Neural progenitor cell (in vitro differentiated cells): ENCODE measurements at regions not wholly inside any gene's neighbourhood (a gene's known extent, or its start where the extent isn't known, plus 50 kb on each side); places are given as distances from the start of the nearest gene placed in this dataset.

Experiments used
- CTCF ChIP-seq: fragments of 200-600 bp; sonication (generic); IDR thresholded peaks from 2 replicates; pipeline ENCODE4 v1.5.1; 2017; ENCODE audit warnings: antibody characterized with exemption, mild to moderate bottlenecking
- EZH2 ChIP-seq: fragments of 200-600 bp; sonication (generic); IDR thresholded peaks from 2 replicates; pipeline ENCODE4 v1.6.1; 2017; ENCODE audit warnings: antibody characterized with exemption, mild to moderate bottlenecking, moderate library complexity
- EZH2phosphoT487 ChIP-seq: fragments of 200-600 bp; sonication (generic); IDR thresholded peaks from 2 replicates; pipeline ENCODE4 v1.6.1; 2017; ENCODE audit warnings: antibody characterized with exemption

GRCh38 chr16:17850581-17851250 lies 380.0 kb upstream of the XYLT1 start:
- TF ChIP-seq CTCF (no peak), EZH2 (no peak), EZH2phosphoT487 (no peak)
